ENCODE measurements at regions not wholly inside any gene's neighbourhood (a gene's known extent, or its start where the extent isn't known, plus 50 kb on each side); places are given as distances from the start of the nearest gene placed in this dataset.
"Not testable (repeated sequence)": the region's sequence is repeated elsewhere in the genome, so short reads cannot be mapped to it uniquely, and the experiment has no call there.

DNA sequence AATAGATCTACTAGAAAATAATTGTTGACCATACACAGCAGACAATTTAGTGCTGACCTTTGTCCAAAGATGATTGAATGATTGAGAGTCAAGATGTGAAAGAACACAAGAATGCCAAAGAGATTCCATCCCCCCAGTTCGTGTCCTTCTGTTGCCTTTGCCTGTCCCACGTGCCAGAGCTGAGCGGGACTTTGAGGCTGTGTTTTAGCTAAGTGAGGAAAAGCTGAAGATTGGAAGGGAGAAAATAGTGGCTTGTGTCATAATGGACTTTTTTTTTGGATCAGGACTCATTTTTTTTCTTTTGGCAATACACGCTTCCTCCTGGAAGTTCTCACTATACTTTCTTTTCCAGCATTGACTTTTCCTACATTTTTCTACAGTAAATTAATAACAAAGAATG, 206.6 kb upstream of the MDFIC2 start:
- Mint-ChIP-seq H3K27ac (no peak overlapping the region), H3K27me3 (no peaks in the 10 kb centered on the region), H3K9me3 (no peaks in the 10 kb centered on the region), H3K4me3 (no peak overlapping the region), H3K4me1 (no peaks in the 10 kb centered on the region)
- DNase-seq (no peak), ATAC-seq (no peak)

DNA sequence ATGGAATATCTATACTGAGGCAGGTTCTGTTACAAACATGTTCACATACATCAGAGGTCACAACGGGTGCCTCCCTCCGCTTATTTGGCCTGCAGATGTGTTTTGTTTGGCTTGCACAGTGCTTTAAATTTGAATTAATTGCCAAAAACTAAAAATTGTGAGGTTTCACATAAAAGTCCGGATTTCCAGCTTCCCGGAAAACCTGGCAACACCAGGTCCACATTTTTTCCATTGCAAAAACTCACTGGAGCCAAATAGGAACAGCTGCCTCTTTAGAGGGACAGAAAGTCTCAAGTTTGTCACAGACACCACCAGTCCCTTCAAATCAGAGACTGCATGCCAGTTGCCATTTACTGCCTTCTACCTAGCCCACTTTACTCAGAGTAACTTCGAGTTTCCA, 205.9 kb upstream of the MDFIC2 start:
- ATAC-seq (no peak), DNase-seq (no peak)
- H3K27me3 Mint-ChIP-seq, result no peaks in the 10 kb centered on the region
- no peak overlapping the region for H3K27ac Mint-ChIP-seq
- no peaks in the 10 kb centered on the region for H3K9me3 Mint-ChIP-seq
- H3K4me3 Mint-ChIP-seq, result no peak overlapping the region
- H3K4me1 Mint-ChIP-seq, result no peaks in the 10 kb centered on the region

DNA sequence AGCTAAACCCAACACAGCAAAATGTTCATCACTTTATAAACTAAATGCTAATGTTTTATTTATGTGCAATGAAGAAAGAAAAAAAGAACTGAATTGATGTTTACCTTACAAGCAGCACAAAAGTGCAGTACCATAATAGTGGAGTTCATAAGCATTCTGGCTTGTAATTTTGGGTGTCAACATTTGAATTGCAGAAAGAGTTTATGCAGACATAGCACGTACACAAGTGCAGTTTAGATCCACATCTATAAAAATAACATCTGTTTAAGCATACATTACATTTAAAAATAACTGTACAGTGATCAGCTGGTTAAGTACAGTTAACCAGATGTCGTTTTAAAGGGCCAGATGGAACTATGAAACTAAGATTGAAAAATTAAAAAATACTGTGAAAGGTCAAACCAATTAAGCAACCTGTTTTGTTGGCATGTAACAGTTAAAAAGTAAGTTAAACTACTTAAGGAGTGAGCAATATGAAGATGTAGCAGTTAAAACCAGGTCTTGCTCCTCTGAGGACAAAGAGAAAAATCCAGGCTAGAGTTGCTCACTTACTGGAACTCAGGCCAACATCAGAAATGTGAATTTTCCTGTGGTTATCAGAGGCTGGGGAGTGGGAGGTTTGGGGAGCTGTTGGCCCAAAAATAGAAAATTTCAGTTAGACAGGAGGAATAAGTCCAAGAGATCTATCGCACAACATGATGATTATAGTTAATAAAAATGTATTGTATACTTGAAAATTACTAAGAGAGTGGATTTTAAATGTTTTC, 204.9 kb upstream of the MDFIC2 start:
- Mint-ChIP-seq H3K4me1 (no peaks in the 10 kb centered on the region), H3K4me3 (no peak overlapping the region), H3K9me3 (no peaks in the 10 kb centered on the region), H3K27me3 (peaks cover 7% of the 10 kb centered on the region), H3K27ac (no peak overlapping the region)
- ATAC-seq (no peak), DNase-seq (no peak)

DNA sequence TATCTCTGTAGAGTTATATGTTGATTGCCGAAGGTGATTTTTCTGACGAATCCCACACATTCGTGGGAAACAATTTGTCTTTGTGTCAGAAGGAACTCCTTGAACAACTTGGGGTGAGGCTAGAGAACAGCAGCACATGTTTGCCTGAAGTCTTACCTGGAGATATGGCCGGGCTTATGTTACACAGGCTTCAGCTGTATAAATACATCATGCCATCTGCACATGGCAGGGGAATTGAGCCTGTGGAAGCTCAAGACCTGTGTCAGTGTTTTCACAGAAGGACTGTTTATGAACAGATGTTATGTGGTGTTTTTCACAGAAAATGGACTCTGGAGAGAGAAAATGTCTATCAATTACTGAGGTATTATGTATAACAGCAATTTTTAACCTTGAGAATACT, 203.6 kb upstream of the MDFIC2 start:
- Mint-ChIP-seq H3K27ac (no peak overlapping the region), H3K27me3 (peaks cover 8% of the 10 kb centered on the region), H3K9me3 (no peaks in the 10 kb centered on the region), H3K4me1 (no peaks in the 10 kb centered on the region), H3K4me3 (no peak overlapping the region)
- no peak for ATAC-seq
- DNase-seq, result no peak

DNA sequence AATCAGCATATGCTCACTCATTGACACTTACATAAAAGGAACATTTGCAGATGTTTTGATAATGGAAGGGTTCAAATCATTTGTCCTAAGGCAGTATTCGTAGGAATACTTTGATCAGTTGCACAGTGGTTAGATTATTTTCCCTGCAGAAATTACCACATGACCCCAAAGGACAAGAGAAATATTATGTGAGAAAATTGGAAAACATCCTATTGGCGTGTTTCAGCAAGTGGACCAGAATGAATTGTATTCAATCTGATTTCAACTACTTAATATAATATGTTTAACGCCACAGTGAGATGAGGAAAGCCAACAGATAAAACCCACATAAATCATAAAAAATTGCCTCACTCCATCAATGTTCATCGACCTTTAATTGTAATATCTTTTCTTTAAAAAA, 195.0 kb upstream of the MDFIC2 start:
- peaks cover 11% of the 10 kb centered on the region for H3K27me3 Mint-ChIP-seq
- no peak for ATAC-seq
- no peaks in the 10 kb centered on the region for H3K4me1 Mint-ChIP-seq
- H3K9me3 Mint-ChIP-seq, result no peaks in the 10 kb centered on the region
- H3K4me3 Mint-ChIP-seq, result no peak overlapping the region
- DNase-seq, result no peak
- H3K27ac Mint-ChIP-seq, result no peak overlapping the region

DNA sequence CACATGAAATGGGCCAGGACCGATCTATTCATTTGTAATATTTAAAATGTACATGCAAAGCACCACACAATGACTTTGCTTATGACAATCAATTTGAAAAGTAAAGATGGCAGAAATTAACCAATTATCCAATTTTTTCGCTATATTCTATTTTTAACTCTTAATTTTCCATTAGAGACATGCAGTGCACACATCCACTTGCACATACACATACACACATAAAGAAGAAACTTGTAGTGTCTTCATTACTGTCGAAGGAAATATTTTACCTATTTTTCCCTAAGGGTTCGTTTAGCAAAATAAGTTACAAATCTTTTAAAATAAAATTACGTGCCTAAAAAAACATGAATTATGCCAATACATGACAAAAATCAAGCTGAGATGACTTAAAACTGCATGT, 194.3 kb upstream of the MDFIC2 start:
- DNase-seq, result no peak
- Mint-ChIP-seq H3K4me3 (no peak overlapping the region), H3K27ac (no peak overlapping the region), H3K4me1 (no peaks in the 10 kb centered on the region), H3K27me3 (peaks cover 8% of the 10 kb centered on the region), H3K9me3 (no peaks in the 10 kb centered on the region)
- ATAC-seq, result no peak

DNA sequence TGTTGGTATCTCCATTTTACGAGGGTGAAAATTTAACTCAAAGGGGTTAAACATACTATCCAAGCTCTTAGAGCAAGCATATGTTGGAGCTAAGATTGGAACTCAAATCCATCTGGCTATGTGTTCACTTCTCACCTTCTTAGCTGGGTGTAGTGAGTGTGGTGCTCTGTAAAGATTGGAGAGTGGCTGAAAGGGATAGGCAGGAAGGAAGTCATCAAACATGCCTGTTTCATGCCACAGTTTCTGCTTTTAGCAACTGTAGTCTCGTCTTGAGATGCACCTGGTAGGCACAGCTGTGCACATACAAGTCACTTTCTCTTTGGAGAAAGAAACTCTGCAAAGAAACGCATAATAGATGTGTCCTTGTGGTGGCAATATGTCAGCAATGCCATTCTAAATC, 189.1 kb upstream of the MDFIC2 start:
- no peaks in the 10 kb centered on the region for H3K9me3 Mint-ChIP-seq
- no peak overlapping the region for H3K4me3 Mint-ChIP-seq
- H3K27ac Mint-ChIP-seq, result no peak overlapping the region
- DNase-seq, result no peak
- peaks cover 8% of the 10 kb centered on the region for H3K27me3 Mint-ChIP-seq
- H3K4me1 Mint-ChIP-seq, result no peaks in the 10 kb centered on the region
- no peak for ATAC-seq

DNA sequence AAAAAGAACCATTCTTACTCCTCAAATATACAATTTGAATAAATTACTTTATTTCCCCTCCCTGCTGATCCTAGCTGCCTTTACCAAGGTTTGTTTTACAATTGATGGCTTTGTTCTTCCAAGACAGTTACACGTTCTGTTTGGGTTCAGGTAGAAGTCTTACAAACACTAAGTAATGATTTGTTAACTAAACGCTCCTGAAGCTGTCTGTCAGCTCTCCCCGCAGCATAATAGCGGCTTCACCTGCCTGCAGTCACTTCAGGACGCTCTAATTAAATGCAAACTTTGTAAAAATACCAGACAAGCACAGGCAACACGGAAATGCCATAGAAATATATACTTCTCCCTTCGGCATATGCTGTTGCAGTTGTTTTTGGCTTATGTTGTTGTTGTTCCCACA, 176.4 kb upstream of the MDFIC2 start:
- H3K4me3 Mint-ChIP-seq, result no peak overlapping the region
- no peak overlapping the region for H3K27ac Mint-ChIP-seq
- ATAC-seq (no peak), DNase-seq (no peak)
- H3K4me1 Mint-ChIP-seq, result no peaks in the 10 kb centered on the region
- peaks cover 33% of the 10 kb centered on the region for H3K27me3 Mint-ChIP-seq
- no peaks in the 10 kb centered on the region for H3K9me3 Mint-ChIP-seq

DNA sequence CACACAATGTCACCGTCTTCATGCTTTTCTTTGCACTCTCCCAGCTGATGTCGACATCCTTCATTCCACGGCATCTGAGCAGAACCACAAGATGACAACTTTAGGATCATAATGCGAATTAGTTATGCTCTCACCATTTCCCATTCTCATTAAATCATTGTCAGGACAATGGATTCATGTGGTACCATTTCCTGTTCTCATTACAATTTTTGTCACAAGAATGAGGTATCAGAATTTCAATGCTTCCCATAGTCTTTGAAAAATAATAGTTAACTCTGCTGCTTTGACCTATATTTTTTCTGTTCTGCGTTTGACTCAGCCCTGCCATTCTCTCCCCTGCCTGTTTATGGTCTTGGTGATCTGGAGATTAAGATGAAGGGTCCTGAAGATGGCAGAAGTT, 175.7 kb upstream of the MDFIC2 start:
- H3K27ac Mint-ChIP-seq, result no peak overlapping the region
- no peaks in the 10 kb centered on the region for H3K9me3 Mint-ChIP-seq
- no peak for DNase-seq
- no peak overlapping the region for H3K4me3 Mint-ChIP-seq
- no peaks in the 10 kb centered on the region for H3K4me1 Mint-ChIP-seq
- peaks cover 26% of the 10 kb centered on the region for H3K27me3 Mint-ChIP-seq
- ATAC-seq, result no peak

DNA sequence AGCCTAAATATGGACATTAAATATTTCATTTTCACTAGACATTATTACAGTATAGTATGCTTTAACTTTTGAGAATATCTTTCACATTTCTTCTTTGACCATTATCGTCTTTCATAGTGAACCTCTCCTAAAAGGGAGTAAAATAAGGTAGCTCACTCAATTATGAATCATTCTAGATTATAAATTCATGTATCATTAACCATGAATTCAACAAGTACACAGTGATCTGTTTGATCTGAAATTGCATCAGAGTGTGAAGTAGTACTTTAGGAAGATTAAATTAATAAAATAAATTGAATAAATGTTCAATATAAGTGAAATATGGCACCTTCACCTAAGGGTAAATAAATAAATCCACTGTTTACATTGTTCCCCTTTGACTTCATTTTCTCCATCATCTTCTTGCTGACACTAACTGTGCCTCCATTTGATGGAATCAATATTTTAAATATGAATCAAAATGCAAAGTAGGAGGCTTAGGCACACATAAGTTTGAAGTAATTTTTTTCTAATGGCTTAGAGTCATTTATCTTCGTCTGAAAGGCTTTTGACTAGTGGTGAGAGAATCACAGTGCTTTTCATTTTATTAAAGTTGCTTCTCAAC, 174.1 kb upstream of the MDFIC2 start:
- Mint-ChIP-seq H3K9me3 (no peaks in the 10 kb centered on the region), H3K27me3 (peaks cover 25% of the 10 kb centered on the region), H3K4me1 (no peaks in the 10 kb centered on the region), H3K27ac (no peak overlapping the region), H3K4me3 (no peak overlapping the region)
- no peak for ATAC-seq
- DNase-seq, result no peak

DNA sequence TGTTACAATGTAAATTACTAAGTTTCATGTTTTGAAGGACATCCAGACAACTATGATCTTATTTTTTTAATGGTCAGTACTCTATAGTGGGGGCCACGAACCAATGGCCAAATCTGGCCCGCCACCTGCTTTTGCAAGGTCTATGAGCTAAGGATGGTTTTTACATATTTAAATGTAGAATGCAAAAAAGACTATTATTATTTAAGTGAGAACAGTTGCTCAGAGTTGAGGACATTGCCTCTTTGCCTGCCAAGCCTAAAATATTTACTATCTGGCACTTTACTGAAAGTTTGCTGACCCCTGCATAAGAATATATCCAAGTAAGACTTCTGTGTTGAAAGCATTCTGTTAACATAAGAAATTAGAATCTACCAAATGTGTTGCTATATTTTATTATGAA, 163.7 kb upstream of the MDFIC2 start:
- no peak for DNase-seq
- Mint-ChIP-seq H3K27me3 (peaks cover 7% of the 10 kb centered on the region), H3K4me1 (no peaks in the 10 kb centered on the region)

DNA sequence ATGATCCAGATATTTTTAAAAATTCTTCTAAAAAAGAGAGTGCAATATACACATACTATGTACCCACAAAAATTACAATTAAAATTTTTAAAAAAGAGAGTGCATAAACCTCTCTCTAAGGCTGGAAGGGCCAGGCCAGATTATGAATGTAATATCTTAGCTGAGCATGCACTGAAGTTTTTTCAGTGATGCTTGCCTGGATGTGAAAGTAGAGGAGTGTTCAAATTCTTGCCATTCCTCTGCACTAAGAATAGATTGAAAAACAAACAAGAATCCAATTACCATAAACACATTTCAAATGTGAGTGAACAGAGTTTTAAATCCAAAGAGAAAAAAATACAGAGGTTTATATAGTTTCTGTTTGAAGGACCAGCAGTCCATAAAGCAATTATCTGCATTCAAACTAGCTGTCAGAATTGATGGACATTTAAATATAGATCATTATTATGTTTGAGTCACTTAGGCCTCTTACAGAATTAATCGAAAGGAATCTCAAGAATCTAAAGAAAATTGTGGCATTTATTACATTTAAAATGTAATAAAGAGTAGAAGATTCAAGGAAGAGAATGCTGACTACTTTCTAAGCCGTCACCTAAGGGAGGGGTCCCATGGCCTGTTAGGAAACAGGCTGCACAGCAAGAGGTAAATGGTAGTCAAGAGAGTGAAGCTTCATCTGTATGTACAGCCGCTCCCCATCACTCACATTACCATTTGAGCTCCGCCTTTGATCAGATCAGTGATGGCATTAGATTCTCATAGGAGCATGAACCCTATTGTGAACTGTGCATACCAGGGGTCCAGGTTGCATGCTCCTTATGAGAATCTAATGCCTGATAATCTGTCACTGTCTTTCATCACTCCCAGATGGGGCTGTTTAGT, 159.3 kb upstream of the MDFIC2 start:
- Mint-ChIP-seq H3K4me1 (no peaks in the 10 kb centered on the region), H3K27ac (no peak overlapping the region), H3K4me3 (no peak overlapping the region), H3K27me3 (peaks cover under 1% of the 10 kb centered on the region), H3K9me3 (no peaks in the 10 kb centered on the region)
- ATAC-seq (no peak), DNase-seq (no peak)

More for the DNA sequence above, 163.7 kb upstream of the MDFIC2 start:
- no peak for ATAC-seq
- Mint-ChIP-seq H3K27ac (no peak overlapping the region), H3K4me3 (no peak overlapping the region), H3K9me3 (peaks cover 5 to 8% of the 10 kb centered on the region in 2 donors)

DNA sequence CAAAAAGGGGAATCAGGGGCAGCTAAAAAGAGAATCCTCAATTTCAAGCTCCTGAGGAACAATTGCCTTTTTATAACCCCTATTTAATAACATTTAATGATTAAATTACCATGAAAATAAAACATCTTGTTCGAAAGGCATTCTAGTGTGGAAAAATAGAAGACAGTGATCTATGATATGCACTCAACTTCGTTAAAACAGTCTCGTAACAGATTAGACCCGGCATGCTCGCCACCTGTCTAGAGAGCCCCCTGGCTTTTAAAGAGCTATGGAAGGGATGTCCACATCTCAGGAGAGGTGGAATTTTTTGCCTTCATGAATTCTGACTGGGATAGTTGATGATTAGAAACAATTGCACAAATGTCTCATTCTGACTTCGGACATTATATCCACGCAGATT, 153.7 kb upstream of the MDFIC2 start:
- no peak overlapping the region for H3K4me3 Mint-ChIP-seq
- DNase-seq (no peak), ATAC-seq (no peak)
- H3K9me3 Mint-ChIP-seq, result peaks cover 6 to 10% of the 10 kb centered on the region in 2 donors
- H3K27me3 Mint-ChIP-seq, result no peaks in the 10 kb centered on the region
- no peaks in the 10 kb centered on the region for H3K4me1 Mint-ChIP-seq
- H3K27ac Mint-ChIP-seq, result no peak overlapping the region

DNA sequence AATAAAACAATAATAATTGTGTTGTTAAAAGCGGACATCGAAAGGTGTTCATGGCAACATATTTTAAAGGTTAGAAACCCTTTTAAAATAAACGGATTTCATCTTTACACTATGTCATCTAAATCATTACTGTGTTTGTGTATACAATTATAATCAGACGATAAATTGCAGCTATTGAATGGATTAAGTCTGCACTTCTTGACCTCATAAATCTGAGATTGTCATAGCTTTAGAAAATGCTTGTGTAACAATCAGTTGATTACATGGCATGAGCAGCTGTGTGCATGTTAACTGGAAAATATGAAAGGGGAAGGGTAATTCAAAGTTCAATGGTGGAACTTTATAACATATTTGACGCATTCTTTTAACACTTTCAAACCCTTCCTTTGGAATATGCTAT, 152.4 kb upstream of the MDFIC2 start:
- no peak overlapping the region for H3K27ac Mint-ChIP-seq
- DNase-seq (no peak), ATAC-seq (no peak)
- no peaks in the 10 kb centered on the region for H3K4me1 Mint-ChIP-seq
- H3K9me3 Mint-ChIP-seq, result peaks cover 6 to 10% of the 10 kb centered on the region in 2 donors
- no peaks in the 10 kb centered on the region for H3K27me3 Mint-ChIP-seq
- H3K4me3 Mint-ChIP-seq, result no peak overlapping the region

DNA sequence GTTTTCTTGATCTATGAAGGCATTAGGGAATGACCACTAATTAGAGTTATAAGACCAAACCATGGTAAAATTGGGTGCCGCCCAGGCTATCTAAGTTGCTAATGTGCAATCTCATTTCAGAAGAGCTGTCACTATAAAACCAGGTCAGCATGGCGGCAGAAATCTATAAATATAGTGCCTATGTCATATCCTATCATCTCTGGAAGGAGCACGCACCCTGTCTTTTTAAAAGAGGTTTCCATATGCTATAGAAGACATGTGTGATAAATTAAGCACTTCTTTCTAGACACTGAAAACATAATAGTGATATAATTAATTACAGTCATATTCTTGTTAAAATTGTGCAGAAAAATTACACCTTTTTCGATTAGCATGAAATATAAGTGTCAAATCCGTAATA, 152.0 kb upstream of the MDFIC2 start:
- no peak for ATAC-seq

DNA sequence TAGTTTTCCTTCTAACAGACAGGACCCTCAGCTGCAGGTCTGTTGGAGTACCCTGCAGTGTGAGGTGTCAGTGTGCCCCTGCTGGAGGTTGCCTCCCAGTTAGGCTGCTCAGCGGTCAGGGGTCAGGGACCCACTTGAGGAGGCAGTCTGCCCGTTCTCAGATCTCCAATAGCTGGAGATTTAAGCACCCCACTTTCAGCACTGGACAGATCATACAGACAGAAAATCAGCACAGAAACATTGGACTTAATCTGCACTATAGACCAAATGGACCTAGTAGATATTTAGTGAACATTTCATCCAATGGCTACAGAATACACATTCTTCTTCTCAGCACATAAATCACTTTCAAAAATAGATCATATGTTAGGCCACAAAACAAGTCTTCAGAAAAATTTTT, 137.8 kb upstream of the MDFIC2 start:
- H3K27me3 Mint-ChIP-seq, H3K4me3 Mint-ChIP-seq, DNase-seq, H3K9me3 Mint-ChIP-seq, ATAC-seq, H3K4me1 Mint-ChIP-seq, H3K27ac Mint-ChIP-seq: not testable (repeated sequence)

More for the DNA sequence above, 152.0 kb upstream of the MDFIC2 start:
- DNase-seq, result no peak
- Mint-ChIP-seq H3K4me1 (no peaks in the 10 kb centered on the region), H3K27me3 (no peaks in the 10 kb centered on the region), H3K9me3 (peaks cover 6 to 10% of the 10 kb centered on the region in 2 donors), H3K27ac (no peak overlapping the region), H3K4me3 (no peak overlapping the region)
